Loucy (cell line): ENCODE measurements at regions not wholly inside any gene's neighbourhood (a gene's known extent, or its start where the extent isn't known, plus 50 kb on each side); places are given as distances from the start of the nearest gene placed in this dataset.

Source experiments
- CTCF ChIP-seq: fragments of 200-600 bp; sonication (generic); conservative IDR thresholded peaks from 2 replicates; pipeline ENCODE4 v1.5.1; 2014; ENCODE audit warnings: mild to moderate bottlenecking, antibody characterized with exemption, low read length
- EZH2phosphoT487 ChIP-seq: fragments of 200-600 bp; IDR thresholded peaks from 2 replicates; pipeline ENCODE4 v1.6.1; 2018; ENCODE audit warnings: antibody characterized with exemption, mild to moderate bottlenecking, moderate library complexity, borderline replicate concordance

- no peak for TF ChIP-seq CTCF
- no peak for TF ChIP-seq EZH2phosphoT487
Measured at GRCh38 chr2:67165523-67165990, 231.6 kb upstream of the ETAA1 start.
